H1 (cell line): ENCODE measurements at regions not wholly inside any gene's neighbourhood (a gene's known extent, or its start where the extent isn't known, plus 50 kb on each side); places are given as distances from the start of the nearest gene placed in this dataset.

Experiments
- CTCF ChIA-PET: fragments of 300-600 bp; sonication (Branson Sonifier 250); formaldehyde crosslinking; loops from one replicate; lab custom pipeline; 2021; ENCODE audit not compliant: partially characterized antibody; lab: Charles Lee
- POLR2A ChIA-PET: fragments of 300-600 bp; sonication (Branson Sonifier 250); formaldehyde crosslinking; loops from one replicate; lab custom pipeline; 2021; ENCODE audit warnings: inconsistent platforms; ENCODE audit not compliant: partially characterized antibody; lab: Charles Lee
- DNase-seq, 2 experiments: peaks; one replicate each; pipeline versions ENCODE4 v3.0.0 to v3.0.0-alpha.2; 2010 to 2022; ENCODE audit warnings: low spot score in 2 of 2, low read depth in 1 of 2, mixed read lengths in 1 of 2
- FAIRE-seq: peaks from 2 replicates; lab custom pipeline; 2011; peaks lifted over from hg19 to GRCh38; lab: Jason Lieb, UNC
- H2AFZ ChIP-seq: 2 replicates; pipeline ENCODE4 v1.8.1; 2012; ENCODE audit warnings: low read length, inconsistent platforms
- H2AK5ac ChIP-seq: 2 replicates; pipeline ENCODE4 v1.6.1; 2013; ENCODE audit warnings: low read depth, low read length
- H2BK120ac ChIP-seq: replicated peaks from 2 replicates; pipeline ENCODE3; 2013; ENCODE audit warnings: low read depth, low read length, inconsistent platforms
- H2BK12ac ChIP-seq: 2 replicates; pipeline ENCODE4 v1.6.1; 2013; ENCODE audit warnings: low read depth, low read length
- H2BK15ac ChIP-seq: 2 replicates; pipeline ENCODE4 v1.6.1; 2013; ENCODE audit warnings: low read length
- H2BK20ac ChIP-seq: 2 replicates; pipeline ENCODE4 v1.6.1; 2013; ENCODE audit warnings: low read length
- H2BK5ac ChIP-seq: 2 replicates; pipeline ENCODE4 v1.6.1; 2013; ENCODE audit warnings: low read depth, low read length
- H3K14ac ChIP-seq: 2 replicates; pipeline ENCODE4 v1.6.1; 2013; ENCODE audit warnings: inconsistent platforms; ENCODE audit not compliant: insufficient read length
- H3K18ac ChIP-seq: 2 replicates; pipeline ENCODE4 v1.6.1; 2013; ENCODE audit warnings: low read length; ENCODE audit errors: extremely low read depth
- H3K23ac ChIP-seq: 2 replicates; pipeline ENCODE4 v1.6.1; 2013; ENCODE audit warnings: inconsistent platforms; ENCODE audit not compliant: insufficient read length
- H3K23me2 ChIP-seq: 2 replicates; pipeline ENCODE4 v1.6.1; 2013; ENCODE audit warnings: low read depth, low read length
- H3K27ac ChIP-seq: 2 replicates; pipeline ENCODE4 v1.6.1; 2011; ENCODE audit warnings: low read depth, low read length, inconsistent platforms
- H3K27me3 ChIP-seq, 4 experiments: replicated peaks in 1 of 4; 1 replicate in 1 of 4; 2 replicates in 3 of 4; pipeline versions ENCODE4 v1.6.1 to v1.8.1; 2011 to 2013; ENCODE audit warnings: low read length in 3 of 4, mild to moderate bottlenecking in 3 of 4, inconsistent platforms in 2 of 4, mixed read lengths in 2 of 4, moderate library complexity in 1 of 4; ENCODE audit not compliant: control insufficient read depth in 3 of 4, insufficient read depth in 3 of 4; ENCODE audit errors: extremely low read depth in 1 of 4
- H3K36me3 ChIP-seq, 4 experiments: 2 replicates each; pipeline versions ENCODE4 v1.6.1 to v1.8.1; 2011 to 2013; ENCODE audit warnings: mild to moderate bottlenecking in 4 of 4, low read length in 3 of 4, moderate library complexity in 2 of 4, control low read depth in 1 of 4, inconsistent platforms in 1 of 4; ENCODE audit not compliant: insufficient read depth in 4 of 4, control insufficient read depth in 2 of 4
- H3K4ac ChIP-seq: replicated peaks from 2 replicates; pipeline ENCODE3; 2013; ENCODE audit warnings: low read length, low read depth, mixed read lengths, inconsistent platforms; ENCODE audit not compliant: insufficient read length
- H3K4me1 ChIP-seq, 4 experiments: replicated peaks in 1 of 4; 1 replicate in 1 of 4; 2 replicates in 3 of 4; pipeline versions ENCODE4 v1.6.1 to v1.8.1; 2011 to 2013; ENCODE audit warnings: low read length in 3 of 4, inconsistent platforms in 2 of 4, mixed read lengths in 1 of 4; ENCODE audit not compliant: insufficient read depth in 4 of 4, control insufficient read depth in 3 of 4
- H3K4me2 ChIP-seq, 2 experiments: 2 replicates each; pipeline versions ENCODE4 v1.6.1 to v1.8.1; 2011 to 2013; ENCODE audit warnings: low read depth in 2 of 2, low read length in 2 of 2, control low read depth in 1 of 2, inconsistent platforms in 1 of 2, mild to moderate bottlenecking in 1 of 2; ENCODE audit not compliant: insufficient read depth in 1 of 2
- H3K4me3 ChIP-seq, 4 experiments: fragments of 200-600, 300-600 bp in 1 of 4; sonication (generic), shearing (Covaris generic), sonication (Bioruptor Twin) in 1 of 4; 2 replicates each; pipeline versions ENCODE4 v1.5.1 to v1.8.1; 2011 to 2016; ENCODE audit warnings: low read length in 4 of 4, low read depth in 3 of 4, control low read depth in 2 of 4, inconsistent platforms in 2 of 4, mild to moderate bottlenecking in 2 of 4, mixed read lengths in 1 of 4, moderate library complexity in 1 of 4; ENCODE audit not compliant: insufficient read depth in 2 of 4; ENCODE audit errors: extremely low read depth in 1 of 4
- H3K56ac ChIP-seq: replicated peaks from 2 replicates; pipeline ENCODE3; 2013; ENCODE audit warnings: low read depth, mild to moderate bottlenecking, mixed read lengths, low read length, inconsistent platforms; ENCODE audit not compliant: insufficient read length
- H3K79me1 ChIP-seq: 2 replicates; pipeline ENCODE4 v1.6.1; 2013; ENCODE audit warnings: low read depth, low read length, control low read depth
- H3K79me2 ChIP-seq, 2 experiments: 2 replicates each; pipeline versions ENCODE4 v1.6.1 to v1.8.1; 2012 to 2013; ENCODE audit warnings: low read length in 2 of 2, mild to moderate bottlenecking in 2 of 2, inconsistent platforms in 1 of 2; ENCODE audit not compliant: insufficient read depth in 2 of 2, control insufficient read depth in 1 of 2
- H3K9ac ChIP-seq, 4 experiments: replicated peaks in 1 of 4; 1 replicate in 1 of 4; 2 replicates in 3 of 4; pipeline versions ENCODE4 v1.6.1 to v1.8.1; 2011 to 2013; ENCODE audit warnings: low read depth in 3 of 4, low read length in 3 of 4, control low read depth in 2 of 4, mild to moderate bottlenecking in 2 of 4, moderate library complexity in 2 of 4, inconsistent platforms in 1 of 4; ENCODE audit errors: extremely low read depth in 1 of 4
- H3K9me3 ChIP-seq, 2 experiments: 2 replicates each; pipeline versions ENCODE4 v1.6.1 to v1.8.1; 2012 to 2013; ENCODE audit warnings: mild to moderate bottlenecking in 2 of 2, moderate library complexity in 2 of 2, control low read depth in 1 of 2, inconsistent platforms in 1 of 2, low read depth in 1 of 2, low read length in 1 of 2, mixed read lengths in 1 of 2; ENCODE audit not compliant: insufficient read depth in 2 of 2
- H4K20me1 ChIP-seq, 2 experiments: replicated peaks in 1 of 2; 2 replicates each; pipeline versions ENCODE3 to v1.8.1; 2011 to 2013; ENCODE audit warnings: inconsistent platforms in 2 of 2, low read length in 2 of 2, mild to moderate bottlenecking in 1 of 2; ENCODE audit not compliant: insufficient read depth in 2 of 2, control insufficient read depth in 1 of 2
- H4K5ac ChIP-seq: 2 replicates; pipeline ENCODE4 v1.6.1; 2013; ENCODE audit warnings: low read length, low read depth, mixed read lengths, inconsistent platforms; ENCODE audit not compliant: insufficient read length
- H4K8ac ChIP-seq: 2 replicates; pipeline ENCODE4 v1.8.0; 2013; ENCODE audit warnings: mild to moderate bottlenecking, moderate library complexity, low read length, inconsistent platforms; ENCODE audit not compliant: insufficient read depth; ENCODE audit errors: extremely low read depth
- H4K91ac ChIP-seq: replicated peaks from 2 replicates; pipeline ENCODE3; 2013; ENCODE audit warnings: low read length, mixed read lengths, inconsistent platforms; ENCODE audit not compliant: insufficient read length
- EP300 ChIP-seq, 2 experiments: IDR thresholded peaks; 1 replicate in 1 of 2; 2 replicates in 1 of 2; pipeline ENCODE4 v1.6.1; 2011 to 2012; ENCODE audit warnings: low read depth in 2 of 2, low read length in 2 of 2, mild to moderate bottlenecking in 2 of 2, borderline replicate concordance in 1 of 2, inconsistent platforms in 1 of 2, moderate library complexity in 1 of 2
- FOSL1 ChIP-seq: IDR thresholded peaks from 2 replicates; pipeline ENCODE4 v1.6.1; 2011; ENCODE audit warnings: mild to moderate bottlenecking, low read depth, low read length, moderate library complexity; ENCODE audit not compliant: insufficient read depth
- KDM5A ChIP-seq: fragments of 200-600 bp; IDR thresholded peaks from 2 replicates; pipeline ENCODE4 v1.7.1; 2012; ENCODE audit warnings: mild to moderate bottlenecking, low read length, inconsistent platforms, mixed read lengths
- RBBP5 ChIP-seq: IDR thresholded peaks from 2 replicates; pipeline ENCODE4 v1.7.1; 2012; ENCODE audit warnings: low read depth, mild to moderate bottlenecking, inconsistent platforms, low read length, moderate library complexity, borderline replicate concordance
- SIRT6 ChIP-seq: IDR thresholded peaks from one replicate; pipeline ENCODE4 v1.7.1; 2012; ENCODE audit warnings: low read length, inconsistent platforms
- TBP ChIP-seq: IDR thresholded peaks from 2 replicates; pipeline ENCODE4 v1.6.1; 2011; ENCODE audit warnings: low read depth, low read length, improper control_type of control experiment
- WGBS, 2 experiments: shearing (Covaris generic) in 1 of 2; methylation state at CpG; one replicate each; pipeline versions ENCODE4 v1.1.6 to v1.1.7; 2013 to 2015; ENCODE audit warnings: low lambda C conversion rate in 2 of 2, mixed read lengths in 2 of 2, inconsistent platforms in 1 of 2, low coverage in 1 of 2, missing lambda C conversion rate in 1 of 2; ENCODE audit not compliant: insufficient replicate concordance in 2 of 2, insufficient coverage in 1 of 2, insufficient read length in 1 of 2; ENCODE audit errors: extremely low coverage in 1 of 2, missing lambda C conversion rate in 1 of 2; 5-methylcytosine and 5-hydroxymethylcytosine counted together
- TF ChIP-seq, protein P1 (sequence below): IDR thresholded peaks from 2 replicates; pipeline ENCODE4 v1.6.1; 2012; ENCODE audit warnings: low read length, inconsistent platforms

DNA sequence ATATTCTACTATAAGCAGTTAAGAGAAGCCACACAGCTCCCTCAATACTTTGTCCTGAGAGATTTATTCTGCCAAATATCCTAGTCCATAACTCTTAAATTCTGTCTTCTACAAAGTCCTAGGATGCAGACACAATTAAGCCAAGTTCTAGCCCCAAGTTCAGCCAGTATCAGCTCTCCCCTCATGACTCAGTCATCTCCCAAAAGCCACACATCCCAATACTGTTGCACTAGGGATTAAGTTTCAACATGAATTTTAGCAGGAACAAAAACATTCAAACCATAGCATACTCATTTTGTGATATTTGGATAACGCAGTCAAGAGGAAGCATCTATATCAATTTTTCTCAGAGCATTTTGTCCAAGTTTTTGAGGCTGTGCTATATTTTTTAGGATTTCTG, 277.4 kb downstream of the FZD1 start:
- Histone ChIP-seq H2BK120ac (no peak overlapping the region), H3K79me1 (no peaks in the 10 kb centered on the region), H4K5ac (no peak overlapping the region), H2BK15ac (no peak overlapping the region), H3K4me1 (peaks cover 0 to 3% (median 0%) of the 10 kb centered on the region in 4 experiments; a peak in 1 of 7 replicates), H2BK20ac (no peak overlapping the region), H3K27ac (no peak overlapping the region), H2AK5ac (no peak overlapping the region), H3K4me2 (no peak overlapping the region), H3K4me3 (no peak overlapping the region), H2BK12ac (no peak overlapping the region), H4K20me1 (no peaks in the 10 kb centered on the region), H3K9me3 (no peaks in the 10 kb centered on the region), H4K8ac (no peak overlapping the region), H3K23me2 (no peaks in the 10 kb centered on the region), H3K36me3 (no peaks in the 10 kb centered on the region), H2AFZ (no peak overlapping the region), H2BK5ac (no peak overlapping the region), H3K14ac (no peak overlapping the region), H4K91ac (no peak overlapping the region), H3K9ac (no peak overlapping the region), H3K4ac (no peak overlapping the region), H3K79me2 (no peaks in the 10 kb centered on the region), H3K56ac (no peak overlapping the region), H3K27me3 (no peaks in the 10 kb centered on the region), H3K23ac (no peak overlapping the region), H3K18ac (no peak overlapping the region)
- no peak for TF ChIP-seq SIRT6
- TF ChIP-seq RBBP5 = no peak
- no peak for TF ChIP-seq TBP
- TF ChIP-seq, protein P1, sequence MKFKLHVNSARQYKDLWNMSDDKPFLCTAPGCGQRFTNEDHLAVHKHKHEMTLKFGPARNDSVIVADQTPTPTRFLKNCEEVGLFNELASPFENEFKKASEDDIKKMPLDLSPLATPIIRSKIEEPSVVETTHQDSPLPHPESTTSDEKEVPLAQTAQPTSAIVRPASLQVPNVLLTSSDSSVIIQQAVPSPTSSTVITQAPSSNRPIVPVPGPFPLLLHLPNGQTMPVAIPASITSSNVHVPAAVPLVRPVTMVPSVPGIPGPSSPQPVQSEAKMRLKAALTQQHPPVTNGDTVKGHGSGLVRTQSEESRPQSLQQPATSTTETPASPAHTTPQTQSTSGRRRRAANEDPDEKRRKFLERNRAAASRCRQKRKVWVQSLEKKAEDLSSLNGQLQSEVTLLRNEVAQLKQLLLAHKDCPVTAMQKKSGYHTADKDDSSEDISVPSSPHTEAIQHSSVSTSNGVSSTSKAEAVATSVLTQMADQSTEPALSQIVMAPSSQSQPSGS = no peak
- TF ChIP-seq EP300 (IDR thresholded peaks at IDR 0.05; ENCODE audit: borderline replicate concordance in 1 of 2, low read depth in 2 of 2, low read length in 2 of 2) = no peak
- no peak for TF ChIP-seq FOSL1
- TF ChIP-seq KDM5A = no peak
- no peak for FAIRE-seq
- ChIA-PET CTCF (interaction anchor here (1.8 to 2.1 kb wide), 2 partner anchors 11 to 13 kb away, joined by 6 read pairs; no protein-coding TSS in a partner anchor), POLR2A (no interaction called here)
- no peak for DNase-seq
- 95% methylated on average over 1 of the region's 1 CpG; no CpG with 5 or more reads in 1 of the 2 experiments for WGBS, 2 experiments
